Skeletal muscle cell (primary cell): ENCODE measurements at regions not wholly inside any gene's neighbourhood (a gene's known extent, or its start where the extent isn't known, plus 50 kb on each side); places are given as distances from the start of the nearest gene placed in this dataset.

Source experiments
- DNase-seq: peaks from one replicate; pipeline ENCODE4 v3.0.0-alpha.2; 2010; ENCODE audit warnings: low read depth
- H3K4me3 ChIP-seq: 2 replicates; pipeline ENCODE4 v1.5.1; 2011; ENCODE audit warnings: low read depth, mild to moderate bottlenecking, control low read depth, low read length, moderate library complexity

DNA sequence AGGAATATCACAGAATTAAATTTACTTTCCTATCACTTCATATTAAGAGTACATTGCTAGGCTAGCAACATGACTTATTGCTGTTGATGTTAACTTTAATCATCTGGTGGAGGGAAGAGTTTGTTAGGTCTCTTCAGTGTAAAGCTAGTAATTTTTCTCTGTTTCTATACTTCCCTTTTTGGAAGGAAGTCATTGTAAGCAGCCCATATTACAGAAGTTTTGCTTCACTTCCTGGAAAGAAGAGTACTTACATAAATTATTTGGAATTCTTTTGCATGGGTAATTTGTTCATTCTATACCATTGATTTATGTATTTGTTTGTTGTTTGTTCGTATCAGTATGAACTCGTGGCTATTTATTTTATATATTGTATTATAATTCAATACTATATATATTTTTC lies 405.2 kb downstream of the RFPL4B start:
- H3K4me3 ChIP-seq: no peak overlapping the region
- DNase-seq: no peak

GRCh38 chr6:112752791-112753190 lies 405.7 kb downstream of the RFPL4B start:
- no peak overlapping the region for H3K4me3 ChIP-seq
- DNase-seq: no peak

- no peak for DNase-seq
- H3K4me3 ChIP-seq: no peak overlapping the region
Observed at GRCh38 chr6:112760831-112761230, 413.7 kb downstream of the RFPL4B start.

- no peak overlapping the region for H3K4me3 ChIP-seq
Observed at GRCh38 chr6:112761740-112762139, 414.6 kb downstream of the RFPL4B start.

DNA sequence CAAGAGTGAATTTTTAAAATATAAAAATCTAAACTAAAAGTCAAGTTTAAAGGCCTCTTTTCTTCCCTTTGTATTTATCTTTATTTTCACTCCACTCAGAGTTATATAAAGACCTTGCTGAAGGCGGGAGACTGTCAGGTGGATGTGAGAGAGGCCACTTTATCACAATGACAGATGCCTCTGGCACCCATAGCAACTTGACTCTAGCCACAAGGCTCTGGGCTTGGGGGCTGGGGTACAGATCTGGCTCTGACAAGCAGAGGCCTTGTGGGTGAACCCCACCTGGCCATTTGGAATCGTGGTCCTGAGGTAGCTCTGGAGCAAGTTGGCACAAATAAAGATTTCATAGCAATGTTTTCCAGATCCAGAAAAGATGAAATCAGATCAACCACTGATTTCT lies 417.2 kb downstream of the RFPL4B start:
- no peak overlapping the region for H3K4me3 ChIP-seq
- no peak for DNase-seq

More at GRCh38 chr6:112761740-112762139, 414.6 kb downstream of the RFPL4B start:
- no peak for DNase-seq

DNA sequence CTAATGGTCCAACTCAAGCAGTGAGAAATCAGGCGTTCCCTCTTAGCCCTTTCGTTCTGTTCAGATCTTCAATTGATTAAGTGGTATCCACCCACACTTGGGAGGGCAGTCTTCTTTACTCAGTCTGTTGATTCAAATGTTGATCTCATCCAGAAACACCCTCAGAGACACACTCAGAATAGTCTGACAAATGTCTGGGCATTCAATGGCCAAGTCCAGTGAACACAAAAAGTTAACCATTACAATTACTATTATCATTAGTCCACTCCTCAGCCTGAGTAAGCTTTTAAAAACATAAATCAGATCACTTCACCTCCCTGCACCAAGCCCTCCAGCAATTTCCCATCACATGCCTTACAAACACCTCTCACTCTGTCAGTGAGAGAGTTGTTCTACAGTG lies 423.2 kb downstream of the RFPL4B start:
- DNase-seq: no peak

GRCh38 chr6:112773187-112773586 lies 426.1 kb downstream of the RFPL4B start:
- no peak overlapping the region for H3K4me3 ChIP-seq
- no peak for DNase-seq

More for the DNA sequence above, 423.2 kb downstream of the RFPL4B start:
- no peak overlapping the region for H3K4me3 ChIP-seq

DNA sequence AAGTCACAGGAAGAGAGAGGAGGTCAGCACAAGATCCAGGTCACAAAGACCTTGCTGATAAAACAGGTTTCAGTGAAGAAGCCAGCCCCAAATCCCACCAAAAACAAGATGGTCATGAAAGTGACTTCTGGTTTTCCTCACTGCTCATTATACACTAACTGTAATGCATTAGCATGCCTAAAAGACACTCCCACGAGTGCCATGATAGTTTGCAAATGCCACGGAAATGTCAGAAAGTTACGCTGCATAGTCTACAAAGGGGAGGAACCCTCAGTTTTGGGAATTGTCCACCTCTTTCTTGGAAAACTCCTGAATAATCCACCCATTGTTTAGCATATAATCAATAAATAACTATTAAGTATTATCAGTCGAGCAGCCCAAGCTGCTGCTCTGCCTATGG lies 427.2 kb downstream of the RFPL4B start:
- DNase-seq: no peak
- no peak overlapping the region for H3K4me3 ChIP-seq

- peak; percentile 49 for DNase-seq
- no peak overlapping the region for H3K4me3 ChIP-seq
Observed at GRCh38 chr6:112780498-112781096, 433.5 kb downstream of the RFPL4B start.

- no peak overlapping the region for H3K4me3 ChIP-seq
- DNase-seq: no peak
Observed at GRCh38 chr6:112781241-112781640, 434.1 kb downstream of the RFPL4B start.

DNA sequence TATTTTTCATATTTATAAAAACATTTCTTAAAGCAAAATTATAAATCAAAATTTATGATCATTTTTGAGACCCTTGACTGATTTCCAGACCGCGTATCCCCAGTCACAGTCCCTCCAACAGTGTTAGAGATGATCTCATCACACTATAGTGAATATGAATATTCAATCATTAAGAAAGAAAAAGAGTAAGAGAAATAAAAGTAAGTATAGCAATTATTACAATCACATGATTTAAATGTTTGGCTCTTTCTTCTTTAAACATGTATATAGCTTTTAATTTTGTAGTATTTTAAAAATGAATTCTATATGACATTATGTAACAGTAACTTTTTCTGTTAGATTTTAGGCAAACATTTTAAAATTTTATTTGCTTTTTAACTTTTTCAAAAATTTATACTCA lies 438.3 kb downstream of the RFPL4B start:
- H3K4me3 ChIP-seq: no peak overlapping the region
- no peak for DNase-seq

DNA sequence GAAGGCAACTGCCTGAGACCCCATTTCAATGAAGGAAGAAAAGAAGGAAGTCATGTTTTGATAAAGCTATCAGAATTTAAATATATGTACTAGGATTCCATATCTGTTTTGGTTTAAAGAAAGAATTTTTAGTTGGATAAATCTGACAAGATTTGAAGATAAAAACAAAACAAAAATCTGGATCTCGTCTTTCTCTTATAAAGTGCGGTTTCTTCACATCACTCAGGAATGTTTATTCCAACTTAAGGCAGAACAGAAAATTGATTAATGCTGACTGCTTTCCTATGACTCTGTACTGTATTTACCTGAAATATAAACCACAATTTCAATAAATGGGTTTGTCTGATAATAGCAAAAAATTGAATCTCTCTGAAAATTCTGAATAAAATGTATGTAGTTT lies 439.7 kb downstream of the RFPL4B start:
- H3K4me3 ChIP-seq: no peak overlapping the region
- no peak for DNase-seq

GRCh38 chr6:112787371-112787770 lies 440.2 kb downstream of the RFPL4B start:
- no peak overlapping the region for H3K4me3 ChIP-seq
- no peak for DNase-seq

DNA sequence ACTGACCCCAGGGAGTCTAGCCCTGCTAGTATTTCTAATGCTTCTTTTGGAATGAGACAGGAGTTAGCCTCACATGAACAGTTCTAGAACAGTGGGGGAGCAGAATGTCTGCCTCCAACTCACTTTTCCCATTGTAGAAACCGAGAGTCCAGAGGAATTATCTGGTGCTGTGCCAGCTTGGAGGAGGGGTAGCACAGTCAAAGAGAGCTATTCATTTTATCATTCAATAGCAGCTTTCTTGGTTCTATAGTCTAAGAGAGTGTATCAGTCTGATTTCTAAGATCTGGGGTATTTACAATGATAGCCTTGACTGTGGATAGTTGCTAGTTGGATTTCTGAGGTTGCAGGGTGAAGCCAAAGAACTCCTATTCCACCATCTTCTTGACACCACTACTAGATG lies 448.2 kb downstream of the RFPL4B start:
- H3K4me3 ChIP-seq: no peak overlapping the region
- no peak for DNase-seq

DNA sequence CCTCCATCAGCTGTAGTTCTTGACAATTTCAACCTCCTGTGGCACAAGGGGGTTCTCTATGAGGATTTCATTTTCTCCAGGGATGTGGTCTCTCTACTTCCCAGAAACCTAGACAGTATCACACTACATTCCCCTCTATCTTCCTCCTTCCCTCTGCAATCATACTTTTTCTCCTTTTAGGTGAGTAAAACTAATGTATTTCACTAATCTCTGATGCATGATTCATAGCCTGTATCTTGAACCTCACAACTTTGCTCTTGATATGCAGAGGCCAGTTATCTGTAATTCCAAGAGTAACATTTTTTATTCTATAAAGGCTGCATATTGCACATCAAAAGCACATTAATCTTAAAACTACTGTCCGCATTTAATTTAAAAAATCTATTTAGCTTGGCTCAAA lies 449.6 kb downstream of the RFPL4B start:
- no peak overlapping the region for H3K4me3 ChIP-seq
- DNase-seq: no peak

GRCh38 chr6:112799889-112800288 lies 452.8 kb downstream of the RFPL4B start:
- DNase-seq: no peak

GRCh38 chr6:112800439-112800838 lies 453.3 kb downstream of the RFPL4B start:
- H3K4me3 ChIP-seq: no peak overlapping the region
- no peak for DNase-seq

More at GRCh38 chr6:112799889-112800288, 452.8 kb downstream of the RFPL4B start:
- no peak overlapping the region for H3K4me3 ChIP-seq

DNA sequence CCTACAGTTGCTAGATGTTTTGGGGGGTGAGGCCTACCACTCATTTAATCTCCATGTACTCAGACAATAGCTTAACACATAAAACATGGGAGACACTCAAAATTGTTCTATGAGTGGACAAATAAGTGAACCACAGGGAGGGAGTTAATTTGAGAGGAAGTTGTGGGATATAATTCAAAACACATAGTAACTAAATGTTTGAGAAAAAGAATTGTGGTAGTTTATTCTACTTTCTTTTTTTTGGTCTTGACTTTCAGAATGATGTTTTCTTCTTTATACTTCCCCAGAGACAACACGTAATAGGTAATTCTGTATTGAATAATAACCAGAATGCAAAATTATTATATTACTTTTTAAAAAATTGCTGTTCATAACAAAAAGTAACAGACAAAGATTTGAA lies 453.8 kb downstream of the RFPL4B start:
- DNase-seq: no peak

DNA sequence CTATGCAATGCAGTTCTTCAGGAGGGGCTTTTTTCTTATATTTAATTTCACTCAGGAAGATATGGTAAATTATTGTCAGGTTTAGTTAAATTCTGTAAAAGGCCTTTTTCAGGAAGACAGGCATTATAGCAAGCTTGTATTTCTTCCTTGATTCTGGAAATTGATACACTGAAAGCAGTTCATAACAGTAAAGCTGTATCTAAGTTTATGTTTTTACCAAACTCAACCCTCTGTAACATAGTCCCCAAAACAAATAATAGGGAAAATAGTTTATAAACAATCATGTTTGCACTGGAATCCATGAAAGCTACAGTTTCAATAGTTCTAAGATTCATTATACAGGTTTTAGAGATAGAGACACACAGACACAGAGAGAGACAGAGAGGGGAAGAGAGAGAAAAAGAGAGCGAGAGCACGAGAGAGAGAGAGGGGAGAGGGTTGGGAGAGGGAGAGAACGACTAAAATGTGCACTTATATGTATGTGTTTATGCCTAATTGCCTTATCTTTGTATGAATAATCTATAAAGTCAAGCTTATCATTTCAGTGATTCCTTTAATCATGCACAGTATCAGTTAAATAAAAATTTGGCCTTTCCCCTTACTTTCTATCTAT lies 454.4 kb downstream of the RFPL4B start:
- no peak for DNase-seq
- H3K4me3 ChIP-seq: no peak overlapping the region

More for the DNA sequence above, 453.8 kb downstream of the RFPL4B start:
- no peak overlapping the region for H3K4me3 ChIP-seq

GRCh38 chr6:112802144-112802543 lies 455.0 kb downstream of the RFPL4B start:
- peak; percentile 89 for DNase-seq
- no peak overlapping the region for H3K4me3 ChIP-seq

GRCh38 chr6:112804638-112805330 lies 457.7 kb downstream of the RFPL4B start:
- no peak overlapping the region for H3K4me3 ChIP-seq
- DNase-seq: no peak
